HEK293 (cell line): ENCODE measurements at regions not wholly inside any gene's neighbourhood (a gene's known extent, or its start where the extent isn't known, plus 50 kb on each side); places are given as distances from the start of the nearest gene placed in this dataset.

Experiments used
- CTCF ChIA-PET: fragments of 350-600 bp; formaldehyde crosslinking; extraction: SDS; loops from one replicate; lab custom pipeline; 2021; ENCODE audit warnings: antibody characterized with exemption; lab: Yijun Ruan, JAX
- POLR2A ChIA-PET: fragments of 300-600 bp; formaldehyde crosslinking; extraction: SDS; loops from one replicate; lab custom pipeline; 2020; ENCODE audit warnings: antibody characterized with exemption, inconsistent platforms; lab: Yijun Ruan, JAX
- H3K27ac ChIP-seq: fragments of 200-500 bp; sonication (Bioruptor generic); 2 replicates; pipeline ENCODE4 v1.5.1; 2014; ENCODE audit warnings: low read depth, low read length, control low read depth, inconsistent platforms; ENCODE audit errors: extremely low read depth
- H3K36me3 ChIP-seq, 2 experiments: fragments of 200-500 bp in 1 of 2; sonication (Bioruptor generic) in 1 of 2; 1 replicate in 1 of 2; 2 replicates in 1 of 2; pipeline ENCODE4 v1.5.1; 2014 to 2017; ENCODE audit warnings: inconsistent platforms in 2 of 2, low read length in 2 of 2; ENCODE audit not compliant: control insufficient read depth in 2 of 2, insufficient read depth in 1 of 2
- H3K4me1 ChIP-seq: fragments of 200-500 bp; sonication (Bioruptor generic); 2 replicates; pipeline ENCODE4 v1.5.1; 2014; ENCODE audit warnings: mild to moderate bottlenecking, low read length, inconsistent platforms; ENCODE audit not compliant: control insufficient read depth, insufficient read depth
- H3K4me3 ChIP-seq: 2 replicates; pipeline ENCODE4 v1.5.1; 2011; ENCODE audit warnings: low read depth, mild to moderate bottlenecking, control low read depth, low read length, moderate library complexity
- H3K9me3 ChIP-seq: fragments of 200-500 bp; sonication (Bioruptor generic); 2 replicates; pipeline ENCODE4 v1.5.1; 2014; ENCODE audit warnings: low read depth, low read length, inconsistent platforms; ENCODE audit not compliant: control insufficient read depth, insufficient read depth
- EGR2 ChIP-seq: fragments of 450-650 bp; formaldehyde crosslinking; IDR thresholded peaks from 2 replicates; pipeline ENCODE4 v1.5.1; 2016; ENCODE audit warnings: low read depth, missing biosample characterization, missing genetic modification characterization
- GLI4 ChIP-seq: fragments of 450-650 bp; formaldehyde crosslinking; IDR thresholded peaks from 2 replicates; pipeline ENCODE4 v1.5.1; 2016; ENCODE audit warnings: missing biosample characterization, missing genetic modification characterization
- KLF1 ChIP-seq: fragments of 450-650 bp; formaldehyde crosslinking; IDR thresholded peaks from 2 replicates; pipeline ENCODE4 v1.5.1; 2016; ENCODE audit warnings: missing biosample characterization, missing genetic modification characterization
- KLF16 ChIP-seq: fragments of 450-650 bp; formaldehyde crosslinking; IDR thresholded peaks from 2 replicates; pipeline ENCODE4 v1.5.1; 2017; ENCODE audit warnings: missing biosample characterization, missing genetic modification characterization
- OSR2 ChIP-seq: fragments of 450-650 bp; formaldehyde crosslinking; IDR thresholded peaks from 2 replicates; pipeline ENCODE4 v1.5.1; 2016; ENCODE audit warnings: missing biosample characterization, missing genetic modification characterization
- SP7 ChIP-seq: fragments of 450-650 bp; formaldehyde crosslinking; IDR thresholded peaks from 2 replicates; pipeline ENCODE4 v1.5.1; 2016; ENCODE audit warnings: missing biosample characterization, missing genetic modification characterization
- TRIM28 ChIP-seq: IDR thresholded peaks from 2 replicates; pipeline ENCODE4 v1.6.1; 2011; ENCODE audit warnings: low read length, control low read depth, borderline replicate concordance
- YY2 ChIP-seq: fragments of 450-650 bp; formaldehyde crosslinking; IDR thresholded peaks from 2 replicates; pipeline ENCODE4 v1.5.1; 2016; ENCODE audit warnings: missing biosample characterization, missing genetic modification characterization
- ZBTB6 ChIP-seq: fragments of 450-650 bp; formaldehyde crosslinking; IDR thresholded peaks from 2 replicates; pipeline ENCODE4 v1.5.1; 2017; ENCODE audit warnings: missing biosample characterization, missing genetic modification characterization
- ZBTB7A ChIP-seq: fragments of 450-650 bp; formaldehyde crosslinking; IDR thresholded peaks from 2 replicates; pipeline ENCODE4 v1.5.1; 2016; ENCODE audit warnings: low read depth, missing biosample characterization, missing genetic modification characterization
- ZNF184 ChIP-seq: fragments of 450-650 bp; IDR thresholded peaks from 2 replicates; pipeline ENCODE4 v1.5.1; 2018; ENCODE audit warnings: missing biosample characterization, mild to moderate bottlenecking, missing genetic modification characterization
- ZNF26 ChIP-seq: fragments of 450-650 bp; formaldehyde crosslinking; IDR thresholded peaks from 2 replicates; pipeline ENCODE4 v1.5.1; 2016; ENCODE audit warnings: missing biosample characterization, missing genetic modification characterization
- ZNF366 ChIP-seq: fragments of 450-650 bp; formaldehyde crosslinking; conservative IDR thresholded peaks from 2 replicates; pipeline ENCODE4 v1.5.1; 2016; ENCODE audit warnings: missing biosample characterization, missing genetic modification characterization
- ZNF37A ChIP-seq: fragments of 450-650 bp; IDR thresholded peaks from 2 replicates; pipeline ENCODE4 v1.5.1; 2018; ENCODE audit warnings: missing biosample characterization, missing genetic modification characterization
- ZNF501 ChIP-seq: fragments of 450-650 bp; formaldehyde crosslinking; IDR thresholded peaks from 2 replicates; pipeline ENCODE4 v1.5.1; 2016; ENCODE audit warnings: missing biosample characterization, missing genetic modification characterization
- ZNF510 ChIP-seq: fragments of 450-650 bp; formaldehyde crosslinking; IDR thresholded peaks from 2 replicates; pipeline ENCODE4 v1.5.1; 2018; ENCODE audit warnings: mild to moderate bottlenecking, missing genetic modification characterization, missing biosample characterization; ENCODE audit not compliant: insufficient replicate concordance
- ZNF626 ChIP-seq: fragments of 450-650 bp; sonication (Bioruptor Pico); formaldehyde crosslinking; IDR thresholded peaks from 2 replicates; pipeline ENCODE4 v1.5.1; 2018; ENCODE audit warnings: missing biosample characterization, missing genetic modification characterization, inconsistent platforms
- ZNF654 ChIP-seq: fragments of 450-650 bp; formaldehyde crosslinking; IDR thresholded peaks from 2 replicates; pipeline ENCODE4 v1.5.1; 2016; ENCODE audit warnings: low read depth, missing biosample characterization, missing genetic modification characterization
- ZNF692 ChIP-seq: fragments of 450-650 bp; formaldehyde crosslinking; IDR thresholded peaks from 2 replicates; pipeline ENCODE4 v1.5.1; 2016; ENCODE audit warnings: missing biosample characterization, missing genetic modification characterization
- ZNF707 ChIP-seq: fragments of 450-650 bp; formaldehyde crosslinking; IDR thresholded peaks from 2 replicates; pipeline ENCODE4 v1.5.1; 2016; ENCODE audit warnings: missing biosample characterization, missing genetic modification characterization
- ZNF776 ChIP-seq: fragments of 450-650 bp; formaldehyde crosslinking; IDR thresholded peaks from 2 replicates; pipeline ENCODE4 v1.5.0; 2017; ENCODE audit warnings: missing biosample characterization, missing genetic modification characterization, borderline replicate concordance
- ZNF791 ChIP-seq: fragments of 450-650 bp; formaldehyde crosslinking; IDR thresholded peaks from 2 replicates; pipeline ENCODE4 v1.5.1; 2016; ENCODE audit warnings: missing biosample characterization, missing genetic modification characterization
- TF ChIP-seq, protein P1 (sequence below): fragments of 450-650 bp; formaldehyde crosslinking; IDR thresholded peaks from 2 replicates; pipeline ENCODE4 v1.5.1; 2017; ENCODE audit warnings: missing biosample characterization, missing genetic modification characterization

DNA sequence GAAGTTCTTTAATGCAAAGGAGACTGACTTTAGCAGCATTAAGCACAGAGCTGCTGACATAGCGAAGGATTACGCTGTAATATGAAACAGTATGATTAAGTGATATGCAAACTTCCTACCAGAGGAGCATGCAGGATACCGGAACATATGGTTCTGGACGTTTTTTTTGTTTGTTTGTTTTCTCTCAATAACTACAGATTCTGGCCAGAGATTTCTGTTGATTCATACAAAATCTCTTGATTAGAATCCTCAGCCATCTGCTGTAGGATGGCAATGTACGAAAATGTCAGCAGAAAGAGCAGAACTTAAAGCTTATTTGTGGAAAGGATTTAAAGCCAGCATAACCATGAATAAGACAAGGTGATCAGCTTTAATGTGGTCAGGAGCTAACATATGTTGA lies 970.7 kb downstream of the KCNT2 start (continued):
- TF ChIP-seq ZNF510 (tag by site-specific recombination) (no peak), GLI4 (no peak), ZNF791 (no peak), ZNF626 (tag by site-specific recombination) (no peak), ZNF654 (tag by site-specific recombination) (no peak), ZNF37A (tag by site-specific recombination) (no peak), ZBTB7A (tag by site-specific recombination) (no peak), TRIM28 (no peak), ZBTB6 (tag by site-specific recombination) (no peak)

DNA sequence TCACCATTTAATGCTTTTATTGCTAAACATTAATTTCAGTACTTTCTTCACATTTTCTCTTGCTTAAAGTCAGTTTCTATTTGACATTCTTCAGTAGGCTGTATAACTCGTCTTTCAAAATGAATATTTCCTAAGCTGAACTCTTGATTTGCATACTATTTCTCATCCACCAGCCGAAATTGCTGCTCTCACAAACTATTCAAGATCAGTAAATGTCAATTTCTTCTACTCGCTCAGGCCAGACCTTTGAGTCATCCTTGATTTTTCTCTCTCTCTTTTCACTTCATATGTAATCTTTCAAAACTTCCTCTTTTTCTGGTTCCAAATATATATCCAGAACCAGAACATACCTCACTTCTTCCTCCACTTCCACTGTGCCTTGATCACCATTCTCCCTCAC lies 990.0 kb downstream of the KCNT2 start:
- H3K27ac ChIP-seq: no peak overlapping the region
- CTCF ChIA-PET: no interaction called here
- POLR2A ChIA-PET: no interaction called here
- H3K4me1 ChIP-seq: no peaks in the 10 kb centered on the region
- TF ChIP-seq KLF1 (tag by site-specific recombination) (no peak), ZNF707 (tag by site-specific recombination) (no peak)
- no peaks in the 10 kb centered on the region for H3K9me3 ChIP-seq
- no peaks in the 10 kb centered on the region for H3K36me3 ChIP-seq
- H3K4me3 ChIP-seq: no peak overlapping the region

GRCh38 chr1:195617106-195617505 lies 991.1 kb downstream of the KCNT2 start:
- Histone ChIP-seq H3K36me3 (no peaks in the 10 kb centered on the region), H3K27ac (no peak overlapping the region), H3K9me3 (no peaks in the 10 kb centered on the region), H3K4me3 (no peak overlapping the region), H3K4me1 (no peaks in the 10 kb centered on the region)
- TF ChIP-seq ZNF184 (tag by site-specific recombination): no peak
- no peak for TF ChIP-seq KLF16
- no peak for TF ChIP-seq ZBTB7A (tag by site-specific recombination)
- TF ChIP-seq ZNF510 (tag by site-specific recombination): no peak
- TF ChIP-seq ZNF366 (tag by site-specific recombination): no peak
- no peak for TF ChIP-seq OSR2
- no peak for TF ChIP-seq ZNF26 (tag by site-specific recombination)
- TF ChIP-seq, protein P1, sequence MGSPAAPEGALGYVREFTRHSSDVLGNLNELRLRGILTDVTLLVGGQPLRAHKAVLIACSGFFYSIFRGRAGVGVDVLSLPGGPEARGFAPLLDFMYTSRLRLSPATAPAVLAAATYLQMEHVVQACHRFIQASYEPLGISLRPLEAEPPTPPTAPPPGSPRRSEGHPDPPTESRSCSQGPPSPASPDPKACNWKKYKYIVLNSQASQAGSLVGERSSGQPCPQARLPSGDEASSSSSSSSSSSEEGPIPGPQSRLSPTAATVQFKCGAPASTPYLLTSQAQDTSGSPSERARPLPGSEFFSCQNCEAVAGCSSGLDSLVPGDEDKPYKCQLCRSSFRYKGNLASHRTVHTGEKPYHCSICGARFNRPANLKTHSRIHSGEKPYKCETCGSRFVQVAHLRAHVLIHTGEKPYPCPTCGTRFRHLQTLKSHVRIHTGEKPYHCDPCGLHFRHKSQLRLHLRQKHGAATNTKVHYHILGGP (tag by site-specific recombination): no peak
- TF ChIP-seq SP7 (tag by site-specific recombination): no peak
- TF ChIP-seq YY2 (tag by site-specific recombination): no peak
- no peak for TF ChIP-seq ZNF692 (tag by site-specific recombination)
- TF ChIP-seq TRIM28: no peak
- no peak for TF ChIP-seq ZNF501 (tag by site-specific recombination)
- no peak for TF ChIP-seq EGR2 (tag by site-specific recombination)
- TF ChIP-seq ZNF776 (tag by site-specific recombination): no peak
- CTCF ChIA-PET: no interaction called here
- POLR2A ChIA-PET: no interaction called here
